ENCODE measurements at regions not wholly inside any gene's neighbourhood (a gene's known extent, or its start where the extent isn't known, plus 50 kb on each side); places are given as distances from the start of the nearest gene placed in this dataset.

DNA sequence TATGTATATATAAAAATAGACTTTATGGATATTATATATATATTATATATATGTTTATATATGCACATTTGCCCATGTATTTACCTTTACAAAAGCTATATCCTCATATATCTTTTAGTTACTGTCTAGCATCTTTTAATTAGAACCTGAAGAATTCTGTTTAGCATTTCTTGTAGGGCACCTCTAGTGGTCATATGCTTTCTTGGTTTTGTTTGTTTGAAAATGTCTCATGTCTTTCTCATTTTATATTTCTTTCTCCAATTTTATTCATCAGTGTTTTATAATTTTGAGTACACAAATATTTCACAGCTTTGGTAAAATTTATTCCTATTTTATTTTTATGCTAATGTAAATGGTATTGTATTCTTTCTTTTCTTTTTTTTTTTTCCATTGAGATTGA lies 70.3 kb upstream of the SPIN4 start:
- TF ChIP-seq POLR2A (IDR thresholded peaks at IDR 0.05; ENCODE audit: low read depth, low read length): no peak
- TF ChIP-seq, protein P1, sequence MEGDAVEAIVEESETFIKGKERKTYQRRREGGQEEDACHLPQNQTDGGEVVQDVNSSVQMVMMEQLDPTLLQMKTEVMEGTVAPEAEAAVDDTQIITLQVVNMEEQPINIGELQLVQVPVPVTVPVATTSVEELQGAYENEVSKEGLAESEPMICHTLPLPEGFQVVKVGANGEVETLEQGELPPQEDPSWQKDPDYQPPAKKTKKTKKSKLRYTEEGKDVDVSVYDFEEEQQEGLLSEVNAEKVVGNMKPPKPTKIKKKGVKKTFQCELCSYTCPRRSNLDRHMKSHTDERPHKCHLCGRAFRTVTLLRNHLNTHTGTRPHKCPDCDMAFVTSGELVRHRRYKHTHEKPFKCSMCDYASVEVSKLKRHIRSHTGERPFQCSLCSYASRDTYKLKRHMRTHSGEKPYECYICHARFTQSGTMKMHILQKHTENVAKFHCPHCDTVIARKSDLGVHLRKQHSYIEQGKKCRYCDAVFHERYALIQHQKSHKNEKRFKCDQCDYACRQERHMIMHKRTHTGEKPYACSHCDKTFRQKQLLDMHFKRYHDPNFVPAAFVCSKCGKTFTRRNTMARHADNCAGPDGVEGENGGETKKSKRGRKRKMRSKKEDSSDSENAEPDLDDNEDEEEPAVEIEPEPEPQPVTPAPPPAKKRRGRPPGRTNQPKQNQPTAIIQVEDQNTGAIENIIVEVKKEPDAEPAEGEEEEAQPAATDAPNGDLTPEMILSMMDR (IDR thresholded peaks at IDR 0.05; ENCODE audit: extremely low read depth in 1 of 2, insufficient read depth in 1 of 2, low read depth in 1 of 2, low read length in 2 of 2): no peak

Data from endothelial cell of umbilical vein (primary cell).